GM23338 (cell line): ENCODE measurements at regions not wholly inside any gene's neighbourhood (a gene's known extent, or its start where the extent isn't known, plus 50 kb on each side); places are given as distances from the start of the nearest gene placed in this dataset.

Experiments used
- ATAC-seq: fragments of 200-7000 bp; cut with Tn5 transposase; 3 replicates; pipeline ENCODE4 v1.9.1; 2020
- DNase-seq: peaks from one replicate; pipeline ENCODE4 v3.0.0-alpha.2; 2015; ENCODE audit warnings: low spot score
- H2AFZ ChIP-seq: fragments of 200-600 bp; sonication (generic); 2 replicates; pipeline ENCODE4 v1.8.0; 2016; ENCODE audit warnings: antibody characterized with exemption, mild to moderate bottlenecking, moderate library complexity
- H3F3A ChIP-seq: fragments of 200-600 bp; sonication (generic); replicated peaks from 2 replicates; pipeline ENCODE4 v1.8.0; 2017; ENCODE audit warnings: antibody characterized with exemption, mixed run types, low read depth
- H3K27ac ChIP-seq: fragments of 200-600 bp; sonication (generic); 2 replicates; pipeline ENCODE4 v1.6.1; 2016; ENCODE audit warnings: low read depth
- H3K27me3 ChIP-seq: fragments of 200-600 bp; sonication (generic); 2 replicates; pipeline ENCODE4 v1.8.0; 2016; ENCODE audit warnings: mild to moderate bottlenecking, mixed run types, moderate library complexity; ENCODE audit not compliant: insufficient read depth
- H3K36me3 ChIP-seq: fragments of 200-600 bp; sonication (generic); 2 replicates; pipeline ENCODE4 v1.8.0; 2016; ENCODE audit warnings: mild to moderate bottlenecking; ENCODE audit not compliant: insufficient read depth
- H3K4me1 ChIP-seq: fragments of 200-600 bp; sonication (generic); 2 replicates; pipeline ENCODE4 v1.8.0; 2016; ENCODE audit warnings: mild to moderate bottlenecking, moderate library complexity; ENCODE audit not compliant: insufficient read depth
- H3K4me2 ChIP-seq: fragments of 200-600 bp; sonication (generic); 2 replicates; pipeline ENCODE4 v1.7.1; 2017; ENCODE audit warnings: mixed run types
- H3K4me3 ChIP-seq: fragments of 200-600 bp; sonication (generic); 2 replicates; pipeline ENCODE4 v1.6.1; 2016; ENCODE audit warnings: mixed run types
- H3K79me2 ChIP-seq: fragments of 200-600 bp; sonication (generic); replicated peaks from 2 replicates; pipeline ENCODE4 v1.8.0; 2017; ENCODE audit warnings: mild to moderate bottlenecking; ENCODE audit not compliant: insufficient read depth
- H3K9me2 ChIP-seq: fragments of 200-600 bp; sonication (generic); 2 replicates; pipeline ENCODE4 v1.8.0; 2017; ENCODE audit not compliant: insufficient read depth
- H4K20me1 ChIP-seq: fragments of 200-600 bp; sonication (generic); replicated peaks from 2 replicates; pipeline ENCODE4 v1.8.0; 2017; ENCODE audit warnings: mild to moderate bottlenecking; ENCODE audit not compliant: insufficient read depth
- H3K27ac Mint-ChIP-seq: 2 replicates; pipeline ENCODE4 v1.8.0; 2020; ENCODE audit warnings: inconsistent platforms, mild to moderate bottlenecking, moderate library complexity, mixed read lengths
- H3K27me3 Mint-ChIP-seq: 3 replicates; pipeline ENCODE4 v1.8.0; 2022; ENCODE audit warnings: low read depth, mild to moderate bottlenecking, moderate library complexity, mixed read lengths, inconsistent platforms; ENCODE audit not compliant: insufficient read depth, poor library complexity
- H3K36me3 Mint-ChIP-seq: 3 replicates; pipeline ENCODE4 v1.8.0; 2021; ENCODE audit warnings: low read depth, mild to moderate bottlenecking, inconsistent platforms, moderate library complexity, mixed read lengths
- H3K4me1 Mint-ChIP-seq: 3 replicates; pipeline ENCODE4 v1.8.0; 2020; ENCODE audit warnings: mild to moderate bottlenecking, inconsistent platforms, mixed read lengths
- H3K4me3 Mint-ChIP-seq: 3 replicates; pipeline ENCODE4 v1.8.0; 2021; ENCODE audit warnings: moderate library complexity, mild to moderate bottlenecking, inconsistent platforms, mixed read lengths
- H3K9me3 Mint-ChIP-seq: 3 replicates; pipeline ENCODE4 v1.8.0; 2020; ENCODE audit warnings: moderate library complexity, mild to moderate bottlenecking, inconsistent platforms, mixed read lengths
- CREB1 ChIP-seq: fragments of 250-450 bp; sonication (Bioruptor Pico); IDR thresholded peaks from 2 replicates; pipeline ENCODE4 v1.5.0; 2020; ENCODE audit warnings: low read depth, mild to moderate bottlenecking, moderate library complexity
- ETS1 ChIP-seq: IDR thresholded peaks from 2 replicates; pipeline ENCODE4 v1.6.1; 2016; ENCODE audit warnings: antibody characterized with exemption
- EZH2 ChIP-seq: fragments of 200-600 bp; sonication (generic); IDR thresholded peaks from one replicate; pipeline ENCODE4 v1.8.0; 2017; ENCODE audit warnings: antibody characterized with exemption, mild to moderate bottlenecking, low read depth; ENCODE audit not compliant: unreplicated experiment
- EZH2phosphoT487 ChIP-seq: fragments of 200-600 bp; sonication (generic); IDR thresholded peaks from one replicate; pipeline ENCODE4 v1.8.1; 2018; ENCODE audit warnings: antibody characterized with exemption; ENCODE audit not compliant: unreplicated experiment
- NANOG ChIP-seq: IDR thresholded peaks from 2 replicates; pipeline ENCODE4 v1.6.1; 2016; ENCODE audit warnings: antibody characterized with exemption, borderline replicate concordance
- POLR2AphosphoS5 ChIP-seq: IDR thresholded peaks from 2 replicates; pipeline ENCODE4 v1.6.1; 2016; ENCODE audit warnings: antibody characterized with exemption, low read depth
- STAT1 ChIP-seq: IDR thresholded peaks from one replicate; pipeline ENCODE4 v1.6.1; 2016; ENCODE audit warnings: antibody characterized with exemption; ENCODE audit not compliant: unreplicated experiment
- ZNF331 ChIP-seq: fragments of 250-450 bp; sonication (Bioruptor Pico); IDR thresholded peaks from 2 replicates; pipeline ENCODE4 v1.5.0; 2020; ENCODE audit warnings: low read depth, mild to moderate bottlenecking, moderate library complexity
- TF ChIP-seq, protein P1 (sequence below), 2 experiments: fragments of 200-600 bp in 1 of 2; sonication (generic) in 1 of 2; conservative IDR thresholded peaks; 2 replicates each; pipeline versions ENCODE4 v1.5.1 to v1.6.1; 2016 to 2017; ENCODE audit warnings: antibody characterized with exemption in 2 of 2, low read depth in 2 of 2, mild to moderate bottlenecking in 2 of 2, moderate library complexity in 1 of 2
- TF ChIP-seq, protein P2 (sequence below): IDR thresholded peaks from one replicate; pipeline ENCODE4 v1.6.1; 2018; ENCODE audit warnings: antibody characterized with exemption; ENCODE audit not compliant: unreplicated experiment

DNA sequence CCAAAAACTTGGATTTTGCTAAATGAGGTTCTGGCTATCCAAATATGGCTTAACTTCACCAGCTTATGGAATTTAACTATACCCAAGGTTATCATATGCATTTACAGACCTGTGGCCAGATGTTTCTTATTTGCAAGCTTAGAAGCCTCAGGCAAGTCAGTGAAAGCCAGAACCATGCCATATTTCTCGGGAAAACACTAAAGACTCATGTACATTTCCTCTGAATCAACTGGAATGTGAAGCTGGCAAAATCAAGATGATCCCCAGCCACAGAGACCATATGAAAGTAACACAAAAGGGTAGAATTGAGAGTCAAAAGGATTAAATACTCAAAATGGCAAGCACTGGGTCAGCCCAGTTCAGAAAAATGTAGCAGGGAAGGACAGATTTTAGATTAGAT lies 76.4 kb upstream of the SLC1A1 start:
- no peak overlapping the region for H3K4me3 Mint-ChIP-seq
- H3K4me1 ChIP-seq: no peaks in the 10 kb centered on the region
- H4K20me1 ChIP-seq: no peaks in the 10 kb centered on the region
- peaks cover 2% of the 10 kb centered on the region for H3K27me3 Mint-ChIP-seq
- DNase-seq: no peak
- no peaks in the 10 kb centered on the region for H3K9me3 Mint-ChIP-seq
- no peaks in the 10 kb centered on the region for H3K36me3 Mint-ChIP-seq
- H3K4me1 Mint-ChIP-seq: no peaks in the 10 kb centered on the region
- H3K9me2 ChIP-seq: no peaks in the 10 kb centered on the region
- no peaks in the 10 kb centered on the region for H3K79me2 ChIP-seq
- H3F3A ChIP-seq: no peaks in the 10 kb centered on the region
- ATAC-seq: no peak
- H3K36me3 ChIP-seq: no peaks in the 10 kb centered on the region
- no peak overlapping the region for H2AFZ ChIP-seq
- no peak overlapping the region for H3K4me3 ChIP-seq
- no peak overlapping the region for H3K27ac Mint-ChIP-seq
- TF ChIP-seq EZH2: no peak
- TF ChIP-seq, protein P1, sequence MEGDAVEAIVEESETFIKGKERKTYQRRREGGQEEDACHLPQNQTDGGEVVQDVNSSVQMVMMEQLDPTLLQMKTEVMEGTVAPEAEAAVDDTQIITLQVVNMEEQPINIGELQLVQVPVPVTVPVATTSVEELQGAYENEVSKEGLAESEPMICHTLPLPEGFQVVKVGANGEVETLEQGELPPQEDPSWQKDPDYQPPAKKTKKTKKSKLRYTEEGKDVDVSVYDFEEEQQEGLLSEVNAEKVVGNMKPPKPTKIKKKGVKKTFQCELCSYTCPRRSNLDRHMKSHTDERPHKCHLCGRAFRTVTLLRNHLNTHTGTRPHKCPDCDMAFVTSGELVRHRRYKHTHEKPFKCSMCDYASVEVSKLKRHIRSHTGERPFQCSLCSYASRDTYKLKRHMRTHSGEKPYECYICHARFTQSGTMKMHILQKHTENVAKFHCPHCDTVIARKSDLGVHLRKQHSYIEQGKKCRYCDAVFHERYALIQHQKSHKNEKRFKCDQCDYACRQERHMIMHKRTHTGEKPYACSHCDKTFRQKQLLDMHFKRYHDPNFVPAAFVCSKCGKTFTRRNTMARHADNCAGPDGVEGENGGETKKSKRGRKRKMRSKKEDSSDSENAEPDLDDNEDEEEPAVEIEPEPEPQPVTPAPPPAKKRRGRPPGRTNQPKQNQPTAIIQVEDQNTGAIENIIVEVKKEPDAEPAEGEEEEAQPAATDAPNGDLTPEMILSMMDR (conservative IDR thresholded peaks at IDR 0.05; ENCODE audit: low read depth in 2 of 2): no peak
- no peak overlapping the region for H3K27ac ChIP-seq
- no peak overlapping the region for H3K4me2 ChIP-seq
- no peaks in the 10 kb centered on the region for H3K27me3 ChIP-seq

- Histone ChIP-seq H3K79me2 (no peaks in the 10 kb centered on the region), H3K4me1 (no peaks in the 10 kb centered on the region), H3K36me3 (no peaks in the 10 kb centered on the region; the same call in 1 of the 2 replicates), H3F3A (no peaks in the 10 kb centered on the region), H3K4me3 (no peak overlapping the region), H3K9me2 (no peaks in the 10 kb centered on the region), H2AFZ (no peak overlapping the region), H3K27ac (no peak overlapping the region), H3K4me2 (no peak overlapping the region), H3K27me3 (no peaks in the 10 kb centered on the region), H4K20me1 (no peaks in the 10 kb centered on the region)
- DNase-seq (no peak), ATAC-seq (no peak)
- H3K4me3 Mint-ChIP-seq: no peak overlapping the region
- no peak overlapping the region for H3K27ac Mint-ChIP-seq
- H3K27me3 Mint-ChIP-seq: peaks cover 2% of the 10 kb centered on the region
- no peaks in the 10 kb centered on the region for H3K4me1 Mint-ChIP-seq
- peaks cover 3% of the 10 kb centered on the region; the same call in 2 of the 3 replicates for H3K36me3 Mint-ChIP-seq
- peaks cover 12% of the 10 kb centered on the region; the same call in 2 of the 3 replicates for H3K9me3 Mint-ChIP-seq
- no peak for TF ChIP-seq EZH2
- TF ChIP-seq CREB1 (CRISPR knock-in tag): no peak
- no peak for TF ChIP-seq POLR2AphosphoS5
- TF ChIP-seq EZH2phosphoT487: no peak
- TF ChIP-seq ZNF331: no peak
- TF ChIP-seq ETS1: no peak
- no peak for TF ChIP-seq STAT1
- TF ChIP-seq, protein P2, sequence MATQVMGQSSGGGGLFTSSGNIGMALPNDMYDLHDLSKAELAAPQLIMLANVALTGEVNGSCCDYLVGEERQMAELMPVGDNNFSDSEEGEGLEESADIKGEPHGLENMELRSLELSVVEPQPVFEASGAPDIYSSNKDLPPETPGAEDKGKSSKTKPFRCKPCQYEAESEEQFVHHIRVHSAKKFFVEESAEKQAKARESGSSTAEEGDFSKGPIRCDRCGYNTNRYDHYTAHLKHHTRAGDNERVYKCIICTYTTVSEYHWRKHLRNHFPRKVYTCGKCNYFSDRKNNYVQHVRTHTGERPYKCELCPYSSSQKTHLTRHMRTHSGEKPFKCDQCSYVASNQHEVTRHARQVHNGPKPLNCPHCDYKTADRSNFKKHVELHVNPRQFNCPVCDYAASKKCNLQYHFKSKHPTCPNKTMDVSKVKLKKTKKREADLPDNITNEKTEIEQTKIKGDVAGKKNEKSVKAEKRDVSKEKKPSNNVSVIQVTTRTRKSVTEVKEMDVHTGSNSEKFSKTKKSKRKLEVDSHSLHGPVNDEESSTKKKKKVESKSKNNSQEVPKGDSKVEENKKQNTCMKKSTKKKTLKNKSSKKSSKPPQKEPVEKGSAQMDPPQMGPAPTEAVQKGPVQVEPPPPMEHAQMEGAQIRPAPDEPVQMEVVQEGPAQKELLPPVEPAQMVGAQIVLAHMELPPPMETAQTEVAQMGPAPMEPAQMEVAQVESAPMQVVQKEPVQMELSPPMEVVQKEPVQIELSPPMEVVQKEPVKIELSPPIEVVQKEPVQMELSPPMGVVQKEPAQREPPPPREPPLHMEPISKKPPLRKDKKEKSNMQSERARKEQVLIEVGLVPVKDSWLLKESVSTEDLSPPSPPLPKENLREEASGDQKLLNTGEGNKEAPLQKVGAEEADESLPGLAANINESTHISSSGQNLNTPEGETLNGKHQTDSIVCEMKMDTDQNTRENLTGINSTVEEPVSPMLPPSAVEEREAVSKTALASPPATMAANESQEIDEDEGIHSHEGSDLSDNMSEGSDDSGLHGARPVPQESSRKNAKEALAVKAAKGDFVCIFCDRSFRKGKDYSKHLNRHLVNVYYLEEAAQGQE: no peak
- no peak for TF ChIP-seq NANOG
Measured at GRCh38 chr9:4404156-4404555, 86.1 kb upstream of the SLC1A1 start.
